K562 (cell line): ENCODE measurements at regions not wholly inside any gene's neighbourhood (a gene's known extent, or its start where the extent isn't known, plus 50 kb on each side); places are given as distances from the start of the nearest gene placed in this dataset.
A peak's percentile ranks its signal among the peaks of the same experiment; 100 is the strongest.

Experiments used
- ARID1B ChIP-seq: fragments of 450-650 bp; IDR thresholded peaks from 2 replicates; pipeline ENCODE4 v1.6.1; 2016; ENCODE audit warnings: antibody characterized with exemption, mild to moderate bottlenecking, inconsistent platforms
- ATF2 ChIP-seq: sonication (generic); formaldehyde crosslinking; IDR thresholded peaks from 2 replicates; pipeline ENCODE4 v1.8.1; 2022; ENCODE audit warnings: missing genetic modification reagents
- BHLHE40 ChIP-seq: IDR thresholded peaks from 2 replicates; pipeline ENCODE4 v1.6.1; 2011; ENCODE audit warnings: low read length, improper control_type of control experiment
- BRF1 ChIP-seq: IDR thresholded peaks from 3 replicates; pipeline ENCODE4 v1.6.1; 2011; ENCODE audit warnings: borderline replicate concordance, mild to moderate bottlenecking; ENCODE audit not compliant: insufficient read length; ENCODE audit errors: extremely low read depth
- CHCHD3 ChIP-seq: fragments of 250-450 bp; sonication (Bioruptor Pico); IDR thresholded peaks from 2 replicates; pipeline ENCODE4 v2.1.2; 2022; ENCODE audit warnings: mild to moderate bottlenecking
- ETV5 ChIP-seq: sonication (generic); formaldehyde crosslinking; IDR thresholded peaks from 2 replicates; pipeline ENCODE4 v1.4.0; 2020; ENCODE audit warnings: low read depth, mild to moderate bottlenecking, missing genetic modification reagents
- EWSR1 ChIP-seq: fragments of 450-650 bp; IDR thresholded peaks from 2 replicates; pipeline ENCODE4 v1.6.1; 2018; ENCODE audit warnings: borderline replicate concordance, mild to moderate bottlenecking, low read depth, moderate library complexity; ENCODE audit not compliant: partially characterized antibody
- GTF2A2 ChIP-seq: IDR thresholded peaks from 2 replicates; pipeline ENCODE4 v1.6.1; 2016; ENCODE audit warnings: mild to moderate bottlenecking, missing genetic modification characterization, missing compliant biosample characterization
- HDAC6 ChIP-seq: IDR thresholded peaks from 2 replicates; pipeline ENCODE4 v1.6.1; 2012; ENCODE audit warnings: low read depth, mild to moderate bottlenecking, control low read depth, inconsistent platforms, low read length, moderate library complexity
- KDM4B ChIP-seq, 2 experiments: fragments of 450-650 bp in 1 of 2; sonication (generic) in 1 of 2; IDR thresholded peaks; 2 replicates each; pipeline ENCODE4 v1.6.1; 2016 to 2017; ENCODE audit warnings: borderline replicate concordance in 2 of 2, antibody characterized with exemption in 1 of 2, low read depth in 1 of 2, mild to moderate bottlenecking in 1 of 2
- PHB2 ChIP-seq: fragments of 450-650 bp; IDR thresholded peaks from 2 replicates; pipeline ENCODE4 v1.6.1; 2017; ENCODE audit warnings: low read depth
- PHF8 ChIP-seq: fragments of 200-600 bp; sonication (generic); IDR thresholded peaks from 2 replicates; pipeline ENCODE4 v1.6.1; 2012; ENCODE audit warnings: mixed run types, mild to moderate bottlenecking, inconsistent platforms, low read length, moderate library complexity, borderline replicate concordance
- POLR2A ChIP-seq: fragments of 450-650 bp; conservative IDR thresholded peaks from 2 replicates; pipeline ENCODE4 v1.6.1; 2016
- SFPQ ChIP-seq: fragments of 200-400 bp; formaldehyde crosslinking; IDR thresholded peaks from 2 replicates; pipeline ENCODE4 v1.6.1; 2017; ENCODE audit warnings: mild to moderate bottlenecking, low read depth, low read length, moderate library complexity
- XRCC3 ChIP-seq: fragments of 450-650 bp; IDR thresholded peaks from 2 replicates; pipeline ENCODE4 v1.6.1; 2017; ENCODE audit warnings: mild to moderate bottlenecking, moderate library complexity
- ZBED1 ChIP-seq: IDR thresholded peaks from 2 replicates; pipeline ENCODE4 v1.6.1; 2014
- ZNF12 ChIP-seq: sonication (generic); formaldehyde crosslinking; IDR thresholded peaks from 2 replicates; pipeline ENCODE4 v1.4.0; 2020; ENCODE audit warnings: mild to moderate bottlenecking, missing genetic modification reagents
- TF ChIP-seq, protein P1 (sequence below): fragments of 450-650 bp; formaldehyde crosslinking; IDR thresholded peaks from 2 replicates; pipeline ENCODE4 v1.4.0; 2022; ENCODE audit warnings: missing genetic modification characterization
- TF ChIP-seq, protein P2 (sequence below): fragments of 450-650 bp; IDR thresholded peaks from 2 replicates; pipeline ENCODE4 v1.6.1; 2017; ENCODE audit warnings: mild to moderate bottlenecking, moderate library complexity
- TF ChIP-seq, protein P3 (sequence below): fragments of 450-650 bp; IDR thresholded peaks from 2 replicates; pipeline ENCODE4 v1.6.1; 2016; ENCODE audit warnings: borderline replicate concordance

DNA sequence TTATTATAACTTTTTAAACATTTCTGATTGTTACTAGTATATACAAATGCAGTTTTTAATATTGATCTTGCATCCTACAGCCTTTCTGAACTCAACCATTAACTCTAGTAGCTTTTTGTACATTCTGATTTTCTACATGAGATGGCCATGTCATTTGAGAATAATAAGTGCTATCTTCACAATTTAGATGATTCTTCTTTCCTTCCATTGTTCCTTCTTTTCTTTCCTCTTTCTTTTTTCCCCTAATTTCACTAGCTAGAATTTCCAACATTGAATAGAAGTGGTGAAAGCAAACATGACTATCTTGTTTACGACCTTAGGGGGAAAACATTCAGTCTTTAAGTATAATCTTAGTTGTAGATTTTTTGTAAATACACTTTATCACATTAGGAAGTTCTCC, 128.2 kb upstream of the PRSS16 start (continued):
- TF ChIP-seq, protein P1, sequence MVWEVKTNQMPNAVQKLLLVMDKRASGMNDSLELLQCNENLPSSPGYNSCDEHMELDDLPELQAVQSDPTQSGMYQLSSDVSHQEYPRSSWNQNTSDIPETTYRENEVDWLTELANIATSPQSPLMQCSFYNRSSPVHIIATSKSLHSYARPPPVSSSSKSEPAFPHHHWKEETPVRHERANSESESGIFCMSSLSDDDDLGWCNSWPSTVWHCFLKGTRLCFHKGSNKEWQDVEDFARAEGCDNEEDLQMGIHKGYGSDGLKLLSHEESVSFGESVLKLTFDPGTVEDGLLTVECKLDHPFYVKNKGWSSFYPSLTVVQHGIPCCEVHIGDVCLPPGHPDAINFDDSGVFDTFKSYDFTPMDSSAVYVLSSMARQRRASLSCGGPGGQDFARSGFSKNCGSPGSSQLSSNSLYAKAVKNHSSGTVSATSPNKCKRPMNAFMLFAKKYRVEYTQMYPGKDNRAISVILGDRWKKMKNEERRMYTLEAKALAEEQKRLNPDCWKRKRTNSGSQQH (CRISPR knock-in tag) = 0 out of 2 replicates have a peak, but pooled peaks have one; percentile 38
- no peak for TF ChIP-seq GTF2A2 (tag)
- TF ChIP-seq ETV5 = no peak
- TF ChIP-seq, protein P2, sequence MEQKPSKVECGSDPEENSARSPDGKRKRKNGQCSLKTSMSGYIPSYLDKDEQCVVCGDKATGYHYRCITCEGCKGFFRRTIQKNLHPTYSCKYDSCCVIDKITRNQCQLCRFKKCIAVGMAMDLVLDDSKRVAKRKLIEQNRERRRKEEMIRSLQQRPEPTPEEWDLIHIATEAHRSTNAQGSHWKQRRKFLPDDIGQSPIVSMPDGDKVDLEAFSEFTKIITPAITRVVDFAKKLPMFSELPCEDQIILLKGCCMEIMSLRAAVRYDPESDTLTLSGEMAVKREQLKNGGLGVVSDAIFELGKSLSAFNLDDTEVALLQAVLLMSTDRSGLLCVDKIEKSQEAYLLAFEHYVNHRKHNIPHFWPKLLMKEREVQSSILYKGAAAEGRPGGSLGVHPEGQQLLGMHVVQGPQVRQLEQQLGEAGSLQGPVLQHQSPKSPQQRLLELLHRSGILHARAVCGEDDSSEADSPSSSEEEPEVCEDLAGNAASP = 0 out of 2 replicates have a peak, but pooled peaks have one; percentile 32
- no peak for TF ChIP-seq CHCHD3 (CRISPR knock-in tag)
- no peak for TF ChIP-seq ATF2
- peak; percentile 75 for TF ChIP-seq EWSR1
- TF ChIP-seq, protein P3, sequence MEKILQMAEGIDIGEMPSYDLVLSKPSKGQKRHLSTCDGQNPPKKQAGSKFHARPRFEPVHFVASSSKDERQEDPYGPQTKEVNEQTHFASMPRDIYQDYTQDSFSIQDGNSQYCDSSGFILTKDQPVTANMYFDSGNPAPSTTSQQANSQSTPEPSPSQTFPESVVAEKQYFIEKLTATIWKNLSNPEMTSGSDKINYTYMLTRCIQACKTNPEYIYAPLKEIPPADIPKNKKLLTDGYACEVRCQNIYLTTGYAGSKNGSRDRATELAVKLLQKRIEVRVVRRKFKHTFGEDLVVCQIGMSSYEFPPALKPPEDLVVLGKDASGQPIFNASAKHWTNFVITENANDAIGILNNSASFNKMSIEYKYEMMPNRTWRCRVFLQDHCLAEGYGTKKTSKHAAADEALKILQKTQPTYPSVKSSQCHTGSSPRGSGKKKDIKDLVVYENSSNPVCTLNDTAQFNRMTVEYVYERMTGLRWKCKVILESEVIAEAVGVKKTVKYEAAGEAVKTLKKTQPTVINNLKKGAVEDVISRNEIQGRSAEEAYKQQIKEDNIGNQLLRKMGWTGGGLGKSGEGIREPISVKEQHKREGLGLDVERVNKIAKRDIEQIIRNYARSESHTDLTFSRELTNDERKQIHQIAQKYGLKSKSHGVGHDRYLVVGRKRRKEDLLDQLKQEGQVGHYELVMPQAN = no peak
- TF ChIP-seq HDAC6 = no peak
- TF ChIP-seq ZBED1 = no peak
- no peak for TF ChIP-seq PHF8
- no peak for TF ChIP-seq BRF1
- no peak for TF ChIP-seq KDM4B (IDR thresholded peaks at IDR 0.05; ENCODE audit: borderline replicate concordance in 2 of 2, low read depth in 1 of 2)
- TF ChIP-seq ARID1B = no peak
- TF ChIP-seq XRCC3 = 0 out of 2 replicates have a peak, but pooled peaks have one; percentile 37
- no peak for TF ChIP-seq SFPQ
- TF ChIP-seq ZNF12 (CRISPR knock-in tag) = no peak
- TF ChIP-seq POLR2A = peak; percentile 61
- no peak for TF ChIP-seq PHB2
- TF ChIP-seq BHLHE40 = no peak
